BE2C (cell line): ENCODE measurements at regions not wholly inside any gene's neighbourhood (a gene's known extent, or its start where the extent isn't known, plus 50 kb on each side); places are given as distances from the start of the nearest gene placed in this dataset.

ENCODE experiments used
- DNase-seq: peaks from one replicate; pipeline ENCODE4 v3.0.0-alpha.2; 2020
- H3K27me3 ChIP-seq: fragments of 250-450 bp; sonication (Bioruptor Pico); 2 replicates; pipeline ENCODE4 v1.5.1; 2020; ENCODE audit warnings: mild to moderate bottlenecking
- H3K36me3 ChIP-seq: fragments of 250-450 bp; sonication (Bioruptor Pico); 2 replicates; pipeline ENCODE4 v1.5.1; 2020; ENCODE audit warnings: mild to moderate bottlenecking
- H3K4me1 ChIP-seq: fragments of 250-450 bp; sonication (Bioruptor Pico); 2 replicates; pipeline ENCODE4 v1.5.1; 2020
- H3K4me3 ChIP-seq: 2 replicates; pipeline ENCODE4 v1.5.1; 2011; ENCODE audit warnings: low read depth, low read length
- H3K9me3 ChIP-seq: fragments of 250-450 bp; sonication (Bioruptor Pico); 2 replicates; pipeline ENCODE4 v1.5.1; 2020
- TF ChIP-seq, protein P1 (sequence below): IDR thresholded peaks from 2 replicates; pipeline ENCODE4 v1.5.1; 2012; ENCODE audit warnings: mild to moderate bottlenecking, low read depth, low read length

DNA sequence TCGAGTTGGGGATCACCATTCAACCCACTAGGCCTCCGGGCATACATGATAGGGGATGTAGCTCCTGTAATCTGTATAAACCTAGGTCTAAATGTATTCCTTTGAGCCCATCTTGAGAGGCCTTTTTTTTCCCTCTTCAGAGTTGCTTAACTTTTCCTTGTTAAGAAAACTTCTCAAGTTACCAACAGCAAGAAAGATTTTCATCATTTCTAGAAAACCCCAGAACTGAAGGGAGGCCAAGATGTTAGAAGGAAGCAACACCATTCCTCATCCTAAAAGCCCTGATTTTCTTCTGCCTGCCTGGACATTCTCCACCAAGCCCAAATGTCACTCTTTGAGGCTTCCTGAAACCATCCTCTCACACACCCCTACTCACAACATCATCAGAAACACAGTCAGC lies 79.4 kb downstream of the TMPRSS5 start:
- Histone ChIP-seq H3K9me3 (no peaks in the 10 kb centered on the region), H3K4me3 (no peak overlapping the region), H3K36me3 (no peaks in the 10 kb centered on the region), H3K27me3 (no peaks in the 10 kb centered on the region), H3K4me1 (no peaks in the 10 kb centered on the region)
- TF ChIP-seq, protein P1, sequence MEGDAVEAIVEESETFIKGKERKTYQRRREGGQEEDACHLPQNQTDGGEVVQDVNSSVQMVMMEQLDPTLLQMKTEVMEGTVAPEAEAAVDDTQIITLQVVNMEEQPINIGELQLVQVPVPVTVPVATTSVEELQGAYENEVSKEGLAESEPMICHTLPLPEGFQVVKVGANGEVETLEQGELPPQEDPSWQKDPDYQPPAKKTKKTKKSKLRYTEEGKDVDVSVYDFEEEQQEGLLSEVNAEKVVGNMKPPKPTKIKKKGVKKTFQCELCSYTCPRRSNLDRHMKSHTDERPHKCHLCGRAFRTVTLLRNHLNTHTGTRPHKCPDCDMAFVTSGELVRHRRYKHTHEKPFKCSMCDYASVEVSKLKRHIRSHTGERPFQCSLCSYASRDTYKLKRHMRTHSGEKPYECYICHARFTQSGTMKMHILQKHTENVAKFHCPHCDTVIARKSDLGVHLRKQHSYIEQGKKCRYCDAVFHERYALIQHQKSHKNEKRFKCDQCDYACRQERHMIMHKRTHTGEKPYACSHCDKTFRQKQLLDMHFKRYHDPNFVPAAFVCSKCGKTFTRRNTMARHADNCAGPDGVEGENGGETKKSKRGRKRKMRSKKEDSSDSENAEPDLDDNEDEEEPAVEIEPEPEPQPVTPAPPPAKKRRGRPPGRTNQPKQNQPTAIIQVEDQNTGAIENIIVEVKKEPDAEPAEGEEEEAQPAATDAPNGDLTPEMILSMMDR: no peak
- no peak for DNase-seq

DNA sequence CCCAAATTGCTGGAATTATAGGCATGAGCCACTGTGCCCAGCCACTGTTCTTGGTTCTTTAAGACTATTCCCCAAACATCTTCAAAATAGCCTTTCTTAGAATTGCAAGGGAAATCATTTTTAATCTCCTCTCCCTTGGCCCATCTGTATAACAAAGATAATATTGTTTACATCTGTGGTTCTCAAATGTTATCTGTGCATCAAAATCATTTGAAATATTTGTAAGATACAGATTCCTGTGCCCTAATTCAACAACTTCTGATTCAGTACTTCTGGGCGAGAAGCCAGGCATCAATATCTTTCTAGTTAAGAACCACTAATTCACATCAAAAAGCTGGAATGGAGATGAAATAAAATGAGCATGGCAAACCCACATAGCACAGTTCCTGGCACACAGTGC lies 83.0 kb downstream of the TMPRSS5 start:
- H3K4me1 ChIP-seq: no peaks in the 10 kb centered on the region
- TF ChIP-seq, protein P1: no peak
- H3K36me3 ChIP-seq: no peaks in the 10 kb centered on the region
- no peak for DNase-seq
- H3K4me3 ChIP-seq: no peak overlapping the region
- no peaks in the 10 kb centered on the region for H3K27me3 ChIP-seq
- no peaks in the 10 kb centered on the region for H3K9me3 ChIP-seq

DNA sequence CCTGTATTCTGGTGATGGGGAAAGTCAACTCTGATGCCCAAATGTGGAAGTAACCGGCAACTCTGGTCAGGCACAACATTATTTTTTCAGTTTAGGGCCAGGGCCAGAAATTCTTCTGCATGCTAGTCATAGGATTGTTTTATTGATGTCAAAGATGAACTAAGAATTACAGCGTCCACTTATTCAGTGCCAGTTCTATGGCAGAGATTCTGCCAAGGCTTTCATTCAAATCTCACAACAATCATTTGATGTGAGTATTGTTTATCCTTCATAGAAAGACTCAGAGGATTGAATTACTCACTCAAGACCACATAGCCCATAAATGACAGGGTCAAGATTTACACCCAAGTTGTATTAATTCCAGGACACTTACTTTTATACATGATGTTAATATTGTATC lies 87.7 kb downstream of the TMPRSS5 start:
- Histone ChIP-seq H3K27me3 (no peaks in the 10 kb centered on the region), H3K4me3 (no peak overlapping the region), H3K36me3 (no peaks in the 10 kb centered on the region), H3K4me1 (peaks cover 12% of the 10 kb centered on the region), H3K9me3 (no peaks in the 10 kb centered on the region)
- DNase-seq: no peak
- TF ChIP-seq, protein P1: no peak

DNA sequence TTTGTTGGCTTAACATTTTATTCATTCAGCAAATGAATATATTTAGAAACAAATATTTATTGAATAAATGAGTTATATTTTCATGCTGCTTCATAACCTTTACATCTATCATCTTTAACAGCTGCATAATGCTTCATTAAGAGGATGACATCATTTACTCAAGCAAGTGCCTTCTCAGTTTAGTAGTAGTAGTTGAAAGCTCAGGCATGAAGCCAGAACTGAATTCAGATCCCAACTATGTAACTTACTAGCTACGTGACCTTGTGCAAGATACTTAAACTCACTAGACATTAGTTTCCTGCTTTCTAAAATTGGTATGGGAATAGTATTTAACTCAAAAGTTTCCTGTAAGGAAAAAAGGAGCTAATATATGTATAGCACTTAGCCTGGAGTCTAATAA lies 90.3 kb downstream of the TMPRSS5 start:
- Histone ChIP-seq H3K27me3 (no peaks in the 10 kb centered on the region), H3K36me3 (no peaks in the 10 kb centered on the region), H3K4me1 (peaks cover 12% of the 10 kb centered on the region), H3K4me3 (no peak overlapping the region), H3K9me3 (no peaks in the 10 kb centered on the region)
- DNase-seq: no peak
- TF ChIP-seq, protein P1: no peak

DNA sequence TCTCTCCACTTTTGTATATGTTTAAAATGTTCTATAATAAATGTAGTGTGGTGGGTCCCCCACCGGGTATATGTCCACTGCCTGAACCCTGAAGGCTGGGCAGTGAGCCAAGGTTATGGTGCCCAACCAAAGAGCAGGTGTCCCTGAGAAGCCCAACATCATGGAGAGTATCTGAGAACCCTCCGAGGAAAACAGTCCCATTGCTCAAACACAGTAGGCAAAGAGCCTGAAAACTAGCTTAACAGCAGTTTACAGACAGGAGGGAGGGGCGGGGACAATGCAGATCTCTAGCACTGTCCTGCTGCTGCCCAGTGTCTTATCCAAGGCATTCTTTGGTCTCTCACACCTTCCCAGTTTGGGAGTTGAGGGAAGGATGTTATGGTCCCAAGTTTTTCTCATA lies 91.0 kb downstream of the TMPRSS5 start:
- H3K4me1 ChIP-seq: peaks cover 12% of the 10 kb centered on the region
- TF ChIP-seq, protein P1: no peak
- no peaks in the 10 kb centered on the region for H3K9me3 ChIP-seq
- no peaks in the 10 kb centered on the region for H3K27me3 ChIP-seq
- DNase-seq: peak; percentile 77
- no peaks in the 10 kb centered on the region for H3K36me3 ChIP-seq
- peak overlapping the region; percentile 5; the same call in 1 of the 2 replicates for H3K4me3 ChIP-seq

DNA sequence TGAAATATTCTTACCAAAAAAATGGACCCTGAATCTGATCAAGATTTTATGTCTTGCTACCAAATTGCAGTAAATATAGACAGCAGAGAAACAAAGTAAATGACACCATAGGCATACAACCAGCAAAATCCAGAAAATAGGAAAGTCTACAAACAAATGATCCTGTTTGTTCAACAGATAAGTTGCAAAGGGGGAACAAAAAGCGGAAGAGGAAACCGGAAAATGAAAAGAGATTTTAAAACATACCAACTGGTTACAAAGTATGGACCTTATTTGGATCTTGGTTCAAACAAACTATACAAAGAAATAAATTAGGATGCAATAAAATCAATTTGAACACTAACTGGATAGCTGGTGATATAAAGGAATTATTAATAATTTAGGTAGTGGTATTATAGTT lies 92.0 kb downstream of the TMPRSS5 start:
- H3K27me3 ChIP-seq: no peaks in the 10 kb centered on the region
- no peak for DNase-seq
- TF ChIP-seq, protein P1: no peak

More for the DNA sequence above, 92.0 kb downstream of the TMPRSS5 start:
- no peaks in the 10 kb centered on the region for H3K36me3 ChIP-seq
- H3K9me3 ChIP-seq: no peaks in the 10 kb centered on the region
- H3K4me3 ChIP-seq: no peak overlapping the region
- peaks cover 12% of the 10 kb centered on the region for H3K4me1 ChIP-seq
